GM18907 (cell line): ENCODE measurements at regions not wholly inside any gene's neighbourhood (a gene's known extent, or its start where the extent isn't known, plus 50 kb on each side); places are given as distances from the start of the nearest gene placed in this dataset.

ENCODE experiments used
- ATAC-seq: cut with Tn5 transposase; IDR thresholded peaks from one replicate; pipeline ENCODE4 v1.9.1; 2021; ENCODE audit warnings: mild to moderate bottlenecking, moderate library complexity; ENCODE audit not compliant: unreplicated experiment

DNA sequence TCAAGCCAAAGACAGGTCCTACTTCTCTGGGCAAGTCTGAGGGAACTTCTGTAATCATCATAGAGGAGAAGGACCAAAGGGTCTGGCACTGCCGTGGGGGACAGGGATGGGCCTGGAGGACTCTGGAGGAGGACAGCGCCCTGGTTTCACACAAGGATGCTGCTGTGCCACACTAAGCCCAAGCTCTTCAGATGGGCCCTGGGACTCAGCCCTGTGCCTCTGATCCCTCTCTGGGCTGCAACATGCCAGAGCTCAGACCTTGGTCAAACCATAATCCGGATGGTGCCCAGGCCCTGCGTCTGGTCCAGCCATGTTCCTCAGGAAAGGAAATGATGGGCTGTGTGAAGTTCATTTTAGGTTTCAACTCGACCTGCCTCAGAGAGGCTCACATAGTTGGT lies 222.0 kb upstream of the COPS8 start:
- ATAC-seq = no peak

DNA sequence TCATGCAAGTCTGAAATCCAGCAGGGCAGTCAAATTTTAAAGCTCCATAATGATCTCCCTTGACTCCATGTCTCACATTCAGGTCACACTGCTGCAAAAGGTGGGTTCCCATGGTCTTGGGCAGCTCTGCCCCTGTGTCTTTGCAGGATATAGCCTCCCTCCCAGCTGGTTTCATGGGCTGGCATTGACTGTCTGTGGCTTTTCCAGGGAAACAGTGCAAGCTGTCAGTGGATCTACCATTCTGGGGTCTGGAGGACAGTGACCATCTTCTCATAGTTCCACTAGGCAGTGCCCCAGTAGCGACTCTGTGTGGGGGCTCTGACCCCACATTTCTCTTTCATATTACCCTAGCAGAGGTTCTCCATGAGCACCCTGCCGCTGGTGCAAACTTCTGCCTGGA lies 220.6 kb upstream of the COPS8 start:
- no peak for ATAC-seq

DNA sequence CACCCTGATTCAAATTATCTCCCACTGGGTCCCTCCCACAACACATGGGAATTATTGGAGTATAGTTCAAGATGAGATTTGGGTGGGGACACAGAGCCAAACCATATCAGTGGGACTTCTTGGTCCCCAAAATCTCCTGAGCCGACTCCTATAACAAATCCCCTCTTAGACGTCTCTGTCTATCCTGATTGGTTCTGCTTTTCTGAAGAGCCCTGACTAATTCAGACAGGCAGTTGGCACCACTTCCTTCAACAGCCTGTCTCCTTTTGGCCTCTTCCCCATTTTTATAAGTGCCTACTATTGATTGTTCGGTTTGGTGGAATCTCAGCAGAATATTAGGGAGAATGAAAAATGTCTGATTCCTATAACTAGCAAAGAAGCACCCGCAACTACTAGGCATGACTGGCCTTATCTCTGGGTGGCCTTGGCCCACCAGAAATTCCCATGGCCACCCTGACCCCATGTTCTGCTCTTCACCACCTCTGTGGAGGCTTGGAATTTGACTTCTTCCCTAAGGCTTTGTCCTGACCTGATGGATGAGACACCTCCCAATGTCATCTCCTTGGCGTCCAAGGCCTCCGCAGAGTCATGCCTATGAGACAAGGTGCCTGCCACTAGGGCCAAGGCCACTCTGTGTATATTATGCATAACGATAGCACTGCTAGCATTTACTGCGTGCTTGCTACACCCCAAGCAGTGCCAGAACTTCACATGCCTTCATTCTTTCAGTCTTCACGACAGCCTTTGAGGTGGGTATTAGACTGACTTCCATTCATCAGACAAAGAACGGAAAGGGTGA lies 218.9 kb upstream of the COPS8 start:
- ATAC-seq = no peak

DNA sequence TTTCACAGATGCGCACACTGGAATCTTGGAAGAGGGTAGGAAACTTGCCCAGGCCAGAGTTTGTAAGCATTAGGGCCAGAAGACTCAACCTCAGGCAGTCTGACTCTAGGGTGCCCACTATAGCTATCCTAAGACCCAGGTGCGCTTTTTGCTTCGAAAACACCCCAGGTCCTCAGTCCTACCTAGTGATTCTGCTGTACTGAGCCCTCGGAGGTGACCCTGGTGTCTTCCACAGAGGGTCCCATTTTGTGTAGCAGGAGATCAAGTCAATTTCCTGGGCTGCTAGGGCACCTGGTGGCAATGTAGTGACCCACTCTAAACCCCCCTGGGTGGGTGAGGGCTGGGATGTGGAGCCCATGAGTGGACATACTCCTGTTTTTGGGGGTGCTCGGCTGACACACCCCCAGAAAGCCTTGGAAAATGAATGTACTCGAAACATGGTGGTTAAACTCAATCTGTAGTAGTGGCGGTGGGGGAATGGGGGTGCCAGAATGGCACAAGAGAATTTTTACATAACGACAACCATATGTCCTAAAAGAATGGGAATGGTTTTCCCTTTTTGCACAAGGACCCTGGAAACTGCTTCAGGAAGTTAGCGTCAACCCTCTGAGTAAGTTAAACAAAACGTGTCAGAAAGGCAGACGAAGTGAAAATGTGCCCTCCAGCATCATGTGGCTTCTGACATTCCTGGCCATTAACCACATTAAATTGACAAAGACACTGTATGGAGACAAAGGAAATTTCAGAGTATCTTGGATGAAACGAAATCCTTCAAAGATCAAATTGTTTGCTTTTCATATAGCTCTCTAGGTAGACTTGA lies 218.0 kb upstream of the COPS8 start:
- no peak for ATAC-seq

DNA sequence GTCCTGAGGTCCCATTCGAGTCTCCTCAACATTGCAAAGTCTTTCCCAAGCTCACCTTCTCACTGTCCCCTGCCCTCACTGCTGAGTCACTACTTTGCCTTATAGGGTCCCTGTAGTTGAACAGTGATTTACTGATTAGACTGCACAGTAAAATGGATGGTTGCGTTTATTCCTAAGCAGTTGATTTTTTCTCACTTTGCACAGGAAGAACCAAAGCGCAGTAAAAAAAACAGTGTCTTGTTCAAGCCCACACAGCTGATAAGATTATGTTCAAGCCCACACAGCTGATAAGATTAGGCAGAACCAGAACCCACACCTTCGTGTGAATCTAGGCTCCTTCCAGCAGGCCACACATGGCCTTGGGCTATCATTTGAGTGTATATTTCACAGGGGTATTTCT lies 215.3 kb upstream of the COPS8 start:
- no peak for ATAC-seq

DNA sequence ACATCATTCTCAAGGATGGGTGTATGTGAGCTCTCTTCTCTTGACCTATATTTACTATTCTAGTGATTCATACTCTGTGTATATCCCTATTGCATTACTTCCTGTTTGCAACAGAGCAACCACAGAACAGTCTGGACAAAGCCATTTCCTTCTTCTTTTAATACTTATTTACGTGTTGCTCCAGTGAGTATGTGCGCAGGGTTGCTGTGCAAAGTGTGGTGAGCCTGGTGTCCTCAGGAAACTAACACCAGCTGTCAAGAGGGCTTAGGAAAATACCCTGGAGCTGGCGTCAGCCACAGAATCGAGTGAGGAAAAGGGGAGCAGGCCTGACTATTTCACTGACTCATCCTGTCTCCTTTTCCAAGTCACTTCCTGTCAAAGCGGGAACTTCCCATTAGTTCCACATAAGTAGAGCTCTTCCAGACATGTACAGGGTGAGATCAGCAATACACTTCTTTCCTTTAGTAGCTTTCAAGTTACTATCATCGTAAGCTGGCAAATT lies 214.1 kb upstream of the COPS8 start:
- no peak for ATAC-seq

DNA sequence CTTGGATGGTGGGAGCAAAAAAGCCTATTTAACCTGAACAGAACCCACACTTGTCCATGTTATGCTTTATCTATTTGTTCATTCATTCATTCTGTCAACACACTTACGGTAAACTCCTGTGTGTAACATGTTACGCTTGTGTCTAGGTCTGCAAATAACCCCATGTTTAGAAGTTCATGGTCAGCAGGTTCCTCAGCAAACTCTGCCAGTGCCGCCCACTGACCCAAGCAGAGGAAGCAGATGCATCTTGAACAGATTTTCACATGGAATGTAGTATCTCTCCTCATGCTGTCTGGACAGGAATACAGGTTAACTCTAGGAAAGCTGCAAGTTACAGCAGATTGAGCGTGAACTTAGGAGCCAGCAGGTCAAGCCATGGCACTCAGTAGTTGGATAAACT lies 213.7 kb upstream of the COPS8 start:
- no peak for ATAC-seq

DNA sequence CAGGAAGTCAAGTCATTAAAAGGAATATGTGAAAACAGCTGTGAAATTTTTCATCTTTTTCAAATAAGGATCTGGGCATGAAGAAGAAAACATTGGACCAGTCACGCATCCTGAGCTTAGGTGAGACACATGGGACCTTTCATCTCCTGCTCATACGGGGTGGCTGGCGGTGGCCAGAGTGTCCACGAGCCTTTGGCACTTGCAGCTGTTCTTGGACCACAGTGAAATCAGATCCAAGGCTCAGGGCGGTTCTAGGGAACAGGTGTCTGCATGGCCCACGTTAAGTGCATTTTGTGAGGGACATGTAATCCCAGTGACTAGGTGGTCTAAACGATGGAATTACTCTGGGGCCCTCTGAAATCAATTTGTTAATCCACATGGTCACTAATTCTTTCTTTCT lies 212.7 kb upstream of the COPS8 start:
- ATAC-seq = no peak

DNA sequence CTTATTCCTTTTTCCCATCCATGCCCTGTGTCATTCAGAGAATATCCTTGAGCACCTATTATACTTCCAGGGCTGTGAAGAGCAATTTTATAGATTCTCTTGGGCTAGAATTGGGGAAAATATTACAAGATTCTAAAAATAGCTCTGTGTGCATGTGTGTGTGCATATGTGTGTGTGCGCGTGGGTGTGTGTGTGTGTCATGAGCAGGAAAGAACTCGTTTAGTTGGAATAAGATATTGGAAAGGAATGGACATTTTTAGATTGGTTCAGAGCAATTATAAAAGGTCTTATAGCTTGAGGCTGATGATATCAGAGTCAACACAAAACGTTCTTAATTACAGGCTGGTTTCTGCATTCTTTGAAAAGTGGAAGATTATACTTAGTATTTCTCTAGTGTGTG lies 212.1 kb upstream of the COPS8 start:
- ATAC-seq = no peak

DNA sequence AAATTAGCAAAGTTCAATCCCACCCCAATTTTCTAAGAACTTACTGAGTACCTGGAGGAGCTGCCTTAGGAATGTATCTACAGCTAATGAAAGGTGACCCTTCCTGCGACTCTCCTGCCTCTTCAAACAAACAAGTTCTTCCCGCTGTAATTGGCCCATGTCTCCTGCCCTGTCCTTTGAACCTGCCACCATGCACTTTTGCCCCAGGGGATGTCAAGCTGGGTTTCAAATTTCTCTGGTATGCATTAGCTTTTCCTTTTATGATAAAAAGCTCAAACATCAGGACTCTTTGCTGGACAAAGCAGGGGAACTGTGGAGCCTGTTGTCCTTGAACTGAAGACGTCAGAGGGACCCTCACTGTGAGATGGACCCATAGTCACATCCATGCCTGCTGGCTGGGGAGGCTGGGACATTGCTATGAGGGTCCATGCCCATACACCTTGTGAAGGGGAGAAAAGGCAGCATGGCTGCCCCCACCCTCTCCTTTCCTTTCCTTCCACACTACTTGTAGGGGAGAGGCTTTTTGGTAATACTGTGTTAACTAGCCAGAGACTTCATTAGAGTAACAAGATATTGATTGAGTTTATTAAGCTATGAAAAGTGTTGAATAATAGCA lies 210.7 kb upstream of the COPS8 start:
- no peak for ATAC-seq

DNA sequence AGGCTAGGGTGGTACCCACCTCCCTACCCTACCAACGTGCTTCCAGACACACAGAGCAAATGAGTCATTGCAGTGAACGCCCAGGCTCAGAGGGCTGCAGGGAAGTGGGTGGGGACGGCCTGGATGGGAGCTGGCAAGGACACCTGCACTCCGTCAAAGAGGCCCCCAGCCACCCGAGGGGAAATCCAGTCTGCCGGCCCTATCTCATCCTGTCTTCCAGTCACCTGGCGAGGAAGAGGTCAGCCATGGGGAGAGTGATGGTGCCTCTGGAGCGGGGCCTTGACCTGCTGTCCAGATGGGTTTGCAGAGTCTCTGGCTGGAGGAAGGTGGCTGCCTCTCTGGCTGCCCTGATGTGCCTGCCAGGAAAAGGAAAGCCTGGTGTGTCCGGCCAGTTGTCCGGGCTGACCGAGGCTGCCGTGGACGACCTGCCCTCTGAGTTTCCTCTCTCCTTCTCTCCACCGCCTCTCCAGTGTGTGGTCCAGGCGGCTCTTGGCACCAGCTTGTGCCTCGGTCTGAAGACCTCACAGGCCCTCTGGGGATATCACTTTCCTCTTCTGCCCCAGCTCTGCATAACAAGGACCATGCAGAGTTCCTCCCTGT lies 209.7 kb upstream of the COPS8 start:
- no peak for ATAC-seq

DNA sequence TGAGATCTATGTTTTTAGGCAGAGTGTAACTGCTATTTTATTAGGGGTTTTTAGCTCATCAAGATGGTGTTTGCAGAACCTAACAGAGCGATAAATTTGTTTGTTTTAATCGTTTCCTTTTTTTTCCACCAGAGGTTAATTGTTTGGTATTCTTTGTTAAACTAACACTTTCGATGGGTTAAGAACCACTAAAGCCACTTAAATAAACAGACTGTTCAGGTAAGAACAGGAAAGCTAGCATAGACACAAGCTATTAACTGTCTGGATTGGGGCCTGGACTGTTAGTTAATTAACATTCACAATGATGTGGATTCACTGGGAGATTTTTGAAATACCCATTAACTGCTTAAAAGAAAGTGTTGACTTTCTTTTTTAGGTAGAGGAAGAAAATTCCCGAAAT lies 209.0 kb upstream of the COPS8 start:
- no peak for ATAC-seq

DNA sequence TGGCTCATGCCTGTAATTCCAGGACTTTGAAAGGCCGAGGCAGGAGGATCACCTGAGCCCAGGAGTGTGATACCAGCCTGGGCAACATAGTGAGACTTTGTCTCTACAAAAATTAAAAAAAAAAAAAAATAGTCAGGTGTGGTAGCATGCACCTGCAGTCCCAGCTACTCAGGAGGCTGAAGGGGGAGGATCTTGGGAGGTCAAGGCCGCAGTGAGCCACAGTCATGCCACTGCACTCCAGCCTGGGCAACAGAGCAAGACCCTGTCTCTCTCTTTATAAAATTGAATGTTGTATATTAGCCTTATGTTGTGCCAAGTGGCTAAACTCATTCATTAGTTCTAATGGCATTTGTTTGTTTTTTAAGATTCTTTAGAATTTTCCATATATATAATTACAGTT lies 207.7 kb upstream of the COPS8 start:
- no peak for ATAC-seq

DNA sequence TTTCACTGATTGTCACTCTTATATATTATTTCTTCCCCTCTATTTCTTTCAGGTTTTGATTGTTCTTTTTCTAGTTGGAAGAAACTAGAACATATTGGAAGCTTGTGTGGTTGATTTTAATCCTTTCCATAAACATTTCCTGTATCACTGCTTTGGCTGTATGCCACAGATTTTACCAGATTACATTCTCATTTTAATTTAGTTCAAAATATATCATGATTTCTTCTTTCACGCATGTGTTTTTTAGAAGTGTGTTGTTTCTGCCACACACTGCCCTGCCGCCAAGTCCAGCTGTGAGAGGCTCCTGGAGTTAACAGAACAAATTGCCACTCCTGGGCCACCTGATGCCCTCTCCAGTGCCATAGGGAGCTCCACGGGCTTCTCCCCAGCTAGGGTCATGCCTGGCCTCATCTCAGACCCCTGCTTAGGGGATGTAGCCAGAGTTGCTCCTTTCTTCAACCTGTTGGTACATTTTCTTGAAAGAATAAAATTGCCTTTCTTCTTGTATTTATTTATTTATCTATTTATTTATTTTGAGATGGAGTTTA lies 206.2 kb upstream of the COPS8 start:
- ATAC-seq = no peak

DNA sequence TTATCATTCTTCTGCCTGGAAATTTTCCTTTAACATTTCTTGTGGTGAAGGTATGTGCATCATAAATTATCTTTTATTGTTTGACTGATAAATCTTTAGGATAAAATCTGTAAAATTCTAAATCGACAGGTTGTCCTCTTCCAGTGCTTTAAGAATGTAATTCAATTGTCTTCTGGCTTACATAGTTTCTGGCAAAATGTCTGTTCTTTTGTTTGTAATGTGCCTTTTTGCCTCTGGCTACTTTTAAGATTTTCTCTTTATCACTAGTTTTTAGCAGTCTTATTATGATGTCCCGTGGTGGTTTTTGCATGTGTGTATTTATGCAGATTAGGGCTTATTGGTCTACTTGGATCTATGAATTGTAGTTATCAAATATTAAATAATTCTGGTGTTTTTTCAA lies 203.6 kb upstream of the COPS8 start:
- no peak for ATAC-seq

DNA sequence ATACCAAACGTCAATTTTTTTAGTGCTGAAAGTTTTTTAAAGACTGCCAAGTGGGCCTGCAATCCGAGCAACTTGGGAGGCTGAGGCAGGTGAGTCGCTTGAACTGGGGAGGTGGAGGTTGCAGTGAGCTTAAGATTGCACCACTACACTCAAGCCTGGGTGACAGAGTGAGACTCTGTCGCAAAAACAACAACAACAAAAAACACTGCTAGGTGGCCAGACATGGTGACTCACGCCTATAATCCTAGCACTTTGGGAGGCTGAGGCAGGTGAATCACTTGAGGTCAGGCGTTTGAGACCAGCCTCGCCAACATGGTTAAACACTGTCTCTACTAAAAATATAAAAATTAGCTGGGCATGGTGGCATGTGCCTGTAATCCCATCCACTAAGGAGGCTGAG lies 202.8 kb upstream of the COPS8 start:
- no peak for ATAC-seq

DNA sequence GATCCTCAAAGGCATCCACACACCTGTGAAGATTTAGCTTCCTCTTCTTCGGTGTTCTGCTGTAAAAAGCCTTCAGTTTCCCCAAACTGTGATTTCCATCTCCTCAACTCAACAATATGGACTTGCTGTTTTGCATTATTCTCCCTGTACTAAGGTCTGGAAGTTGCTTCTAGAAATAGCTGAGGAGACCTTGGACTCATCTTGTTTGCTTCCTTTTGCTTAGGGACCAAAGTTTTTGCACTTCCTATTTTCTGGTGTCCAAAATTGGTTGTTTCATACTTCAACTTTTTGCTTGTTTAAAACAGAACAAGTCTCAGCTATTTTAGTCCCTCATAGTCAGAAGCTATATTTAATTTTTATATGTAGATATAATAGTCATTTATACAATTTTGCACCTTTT lies 201.9 kb upstream of the COPS8 start:
- no peak for ATAC-seq

DNA sequence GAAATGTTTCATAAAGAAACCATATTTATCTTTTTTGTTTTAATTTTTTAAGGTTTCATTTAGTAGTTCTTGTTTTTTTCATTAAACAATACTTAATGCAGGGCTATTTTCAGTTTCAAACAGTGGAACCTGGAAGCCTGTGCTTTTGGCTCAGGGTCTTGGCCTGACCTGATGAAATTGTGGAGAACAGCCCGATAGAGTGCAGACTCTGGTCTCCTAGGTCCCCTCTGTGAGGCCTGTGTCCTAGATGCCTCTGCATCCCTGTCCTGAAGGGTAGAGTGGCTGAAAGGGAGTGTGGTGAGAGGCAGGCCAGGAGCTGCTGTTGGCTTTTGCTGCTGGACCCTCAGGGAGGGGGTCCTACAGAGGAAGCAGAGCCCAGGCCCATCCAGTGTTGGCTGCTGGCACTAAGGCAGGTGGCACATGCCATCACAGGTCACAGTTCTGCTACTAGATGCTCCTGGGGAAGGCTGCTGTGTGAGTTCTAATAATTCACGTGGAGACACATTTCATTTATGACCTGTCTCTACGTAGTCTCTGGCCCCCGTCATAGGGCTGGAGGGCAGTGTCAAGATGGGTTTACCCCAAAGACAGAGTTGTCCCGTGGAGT lies 201.0 kb upstream of the COPS8 start:
- no peak for ATAC-seq

DNA sequence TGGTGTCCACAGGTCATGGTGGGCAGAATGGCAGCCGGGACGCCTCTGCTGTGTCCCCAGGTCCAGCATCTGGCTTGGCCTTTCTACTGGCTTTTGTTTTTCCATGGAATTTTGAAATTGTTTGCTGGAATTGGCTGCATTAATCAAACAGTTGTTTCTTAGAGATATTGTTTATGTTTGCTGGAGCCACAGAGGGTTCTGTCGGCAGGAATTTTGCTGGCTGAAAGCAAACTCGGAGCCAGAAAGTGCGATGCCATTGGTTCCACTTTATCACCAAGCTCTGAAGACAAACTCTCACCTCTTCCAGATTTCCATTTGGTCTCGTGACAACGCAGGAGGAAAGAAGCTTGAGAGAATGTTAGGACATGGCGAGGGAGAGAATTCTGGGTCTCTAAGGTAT lies 199.2 kb upstream of the COPS8 start:
- ATAC-seq = no peak

DNA sequence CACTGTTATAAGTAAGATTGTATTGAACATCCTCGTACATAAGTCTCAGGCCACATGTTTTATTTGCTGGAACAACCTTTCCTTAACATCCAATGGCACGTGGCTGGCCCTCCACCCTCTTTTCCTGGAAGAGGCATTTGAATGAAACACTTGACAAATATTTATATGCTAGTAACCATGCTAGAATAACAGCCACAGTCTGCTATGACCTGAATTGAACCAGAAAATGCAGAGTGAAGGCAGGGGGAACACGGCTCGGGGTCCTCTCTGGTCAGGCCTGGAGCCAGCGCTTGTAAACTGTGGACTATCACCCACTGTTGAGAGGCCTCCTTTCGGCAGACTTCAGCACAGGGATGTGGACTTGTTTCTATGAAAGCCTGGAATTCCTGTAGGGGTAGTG lies 198.2 kb upstream of the COPS8 start:
- ATAC-seq = no peak
